IMR-90 (cell line): ENCODE measurements at regions not wholly inside any gene's neighbourhood (a gene's known extent, or its start where the extent isn't known, plus 50 kb on each side); places are given as distances from the start of the nearest gene placed in this dataset.

ENCODE experiments used
- ATAC-seq: fragments of 200-7000 bp; cut with Tn5 transposase; 2 replicates; pipeline ENCODE4 v1.9.1; 2020; ENCODE audit warnings: low read depth, mild to moderate bottlenecking, moderate library complexity
- BruUV-seq: library from RNA; stranded (reverse); fragments of 400-500 nt; replicated peaks from 2 replicates; lab custom pipeline; 2021; lab: Mats Ljungman, UMichigan
- CTCF ChIA-PET: fragments of 300-600 bp; formaldehyde crosslinking; extraction: SDS; loops from one replicate; lab custom pipeline; 2021; ENCODE audit warnings: antibody characterized with exemption; lab: Yijun Ruan, JAX
- POLR2A ChIA-PET: fragments of 300-600 bp; sonication (Branson Sonifier 250); formaldehyde crosslinking; loops from one replicate; lab custom pipeline; 2022; ENCODE audit warnings: antibody characterized with exemption; ENCODE audit not compliant: unreplicated experiment; lab: Charles Lee
- DNase-seq: peaks from one replicate; pipeline ENCODE4 v3.0.0; 2013
- H2AFZ ChIP-seq: replicated peaks from 2 replicates; pipeline ENCODE3; 2013; ENCODE audit warnings: low read length, mild to moderate bottlenecking; ENCODE audit not compliant: poor library complexity
- H2AK5ac ChIP-seq: 2 replicates; pipeline ENCODE4 v1.6.1; 2013; ENCODE audit warnings: low read depth, low read length, inconsistent platforms
- H2AK9ac ChIP-seq: replicated peaks from 2 replicates; pipeline ENCODE3; 2013; ENCODE audit warnings: mild to moderate bottlenecking, low read depth, low read length, moderate library complexity; ENCODE audit not compliant: poor library complexity
- H2BK120ac ChIP-seq: 2 replicates; pipeline ENCODE4 v1.6.1; 2013; ENCODE audit warnings: low read depth, low read length, inconsistent platforms
- H2BK15ac ChIP-seq: 3 replicates; pipeline ENCODE4 v1.6.1; 2013; ENCODE audit warnings: low read depth, low read length, inconsistent platforms
- H2BK20ac ChIP-seq: 2 replicates; pipeline ENCODE4 v1.6.1; 2013; ENCODE audit warnings: low read depth, mild to moderate bottlenecking, inconsistent platforms, low read length, moderate library complexity
- H2BK5ac ChIP-seq: 2 replicates; pipeline ENCODE4 v1.6.1; 2013; ENCODE audit warnings: mild to moderate bottlenecking, low read depth, low read length, inconsistent platforms; ENCODE audit not compliant: poor library complexity, severe bottlenecking
- H3K14ac ChIP-seq: replicated peaks from 2 replicates; pipeline ENCODE4 v1.6.1; 2013; ENCODE audit warnings: low read depth, low read length, inconsistent platforms
- H3K18ac ChIP-seq: 2 replicates; pipeline ENCODE4 v1.6.1; 2013; ENCODE audit warnings: low read depth, low read length, control low read depth
- H3K23ac ChIP-seq: 2 replicates; pipeline ENCODE4 v1.6.1; 2013; ENCODE audit warnings: low read depth, low read length, inconsistent platforms
- H3K27ac ChIP-seq: 2 replicates; pipeline ENCODE4 v1.5.1; 2013; ENCODE audit warnings: mild to moderate bottlenecking, control low read depth, low read length; ENCODE audit not compliant: insufficient read depth
- H3K27me3 ChIP-seq: 2 replicates; pipeline ENCODE4 v1.6.1; 2013; ENCODE audit warnings: low read length; ENCODE audit not compliant: control insufficient read depth, insufficient read depth
- H3K36me3 ChIP-seq: 2 replicates; pipeline ENCODE4 v1.6.1; 2013; ENCODE audit warnings: low read length, mixed read lengths; ENCODE audit not compliant: control insufficient read depth, insufficient read depth
- H3K4ac ChIP-seq: 2 replicates; pipeline ENCODE4 v1.6.1; 2013; ENCODE audit warnings: low read depth, low read length, inconsistent platforms
- H3K4me1 ChIP-seq: 2 replicates; pipeline ENCODE4 v1.6.1; 2013; ENCODE audit warnings: low read length, mixed read lengths; ENCODE audit not compliant: control insufficient read depth, insufficient read depth
- H3K4me2 ChIP-seq: 2 replicates; pipeline ENCODE4 v1.6.1; 2013; ENCODE audit warnings: low read depth, mild to moderate bottlenecking, control low read depth, low read length, moderate library complexity
- H3K4me3 ChIP-seq: 2 replicates; pipeline ENCODE4 v1.5.1; 2013; ENCODE audit warnings: low read depth, mild to moderate bottlenecking, control low read depth, low read length, moderate library complexity; ENCODE audit not compliant: insufficient read depth
- H3K56ac ChIP-seq: 2 replicates; pipeline ENCODE4 v1.6.1; 2013; ENCODE audit warnings: low read length, inconsistent platforms; ENCODE audit not compliant: insufficient read depth; ENCODE audit errors: extremely low read depth
- H3K79me1 ChIP-seq, 2 experiments: 2 replicates each; pipeline ENCODE4 v1.6.1; 2013; ENCODE audit warnings: low read length in 2 of 2, inconsistent platforms in 1 of 2, low read depth in 1 of 2
- H3K9ac ChIP-seq: 2 replicates; pipeline ENCODE4 v1.6.1; 2013; ENCODE audit warnings: low read depth, low read length, control low read depth
- H3K9me1 ChIP-seq: 2 replicates; pipeline ENCODE4 v1.6.1; 2013; ENCODE audit warnings: low read length, inconsistent platforms; ENCODE audit not compliant: insufficient read depth
- H3K9me3 ChIP-seq: 2 replicates; pipeline ENCODE4 v1.6.1; 2013; ENCODE audit warnings: low read length; ENCODE audit not compliant: control insufficient read depth, insufficient read depth
- H4K20me1 ChIP-seq: 2 replicates; pipeline ENCODE4 v1.6.1; 2013; ENCODE audit warnings: low read length, inconsistent platforms; ENCODE audit not compliant: insufficient read depth
- H4K5ac ChIP-seq: 2 replicates; pipeline ENCODE4 v1.6.1; 2013; ENCODE audit warnings: mild to moderate bottlenecking, low read depth, low read length, control low read depth
- H4K8ac ChIP-seq, 2 experiments: 2 replicates each; pipeline ENCODE4 v1.6.1; 2013; ENCODE audit warnings: low read depth in 2 of 2, low read length in 2 of 2, control low read depth in 1 of 2, inconsistent platforms in 1 of 2
- H4K91ac ChIP-seq: 2 replicates; pipeline ENCODE4 v1.6.1; 2013; ENCODE audit warnings: low read depth, low read length, inconsistent platforms; ENCODE audit not compliant: insufficient read depth
- MAZ ChIP-seq: IDR thresholded peaks from 2 replicates; pipeline ENCODE4 v1.6.1; 2012; ENCODE audit warnings: low read depth, mild to moderate bottlenecking, low read length, improper control_type of control experiment, moderate library complexity, borderline replicate concordance
- RFX5 ChIP-seq: IDR thresholded peaks from 2 replicates; pipeline ENCODE4 v1.8.0; 2012; ENCODE audit warnings: low read depth, mild to moderate bottlenecking, low read length, moderate library complexity
- SMC3 ChIP-seq: fragments of 150-350 bp; IDR thresholded peaks from 2 replicates; pipeline ENCODE4 v1.6.1; 2016; ENCODE audit warnings: low read depth, mild to moderate bottlenecking, antibody characterized with exemption, low read length, moderate library complexity
- dilution Hi-C: fragments of 300-500 bp; cut with HindIII; formaldehyde crosslinking; loops from one replicate; pipeline ENCODE4 v1.14.3; 2018; ENCODE audit warnings: low sequenced_read_pairs; ENCODE audit not compliant: unreplicated experiment
- in situ Hi-C: fragments of 300-500 bp; cut with MboI; formaldehyde crosslinking; loops from 3 replicates; pipeline ENCODE4 v1.14.3; 2019; ENCODE audit warnings: low sequenced_read_pairs, inconsistent platforms, mixed read lengths
- intact Hi-C: fragments of 100-400 bp; cut with micrococcal nuclease; formaldehyde crosslinking; loops from 2 replicates; pipeline ENCODE4 v1.10.0; 2022
- TF ChIP-seq, protein P1 (sequence below): fragments of 150-350 bp; IDR thresholded peaks from 2 replicates; pipeline ENCODE4 v1.6.1; 2017; ENCODE audit warnings: mild to moderate bottlenecking, antibody characterized with exemption, low read length, low read depth

DNA sequence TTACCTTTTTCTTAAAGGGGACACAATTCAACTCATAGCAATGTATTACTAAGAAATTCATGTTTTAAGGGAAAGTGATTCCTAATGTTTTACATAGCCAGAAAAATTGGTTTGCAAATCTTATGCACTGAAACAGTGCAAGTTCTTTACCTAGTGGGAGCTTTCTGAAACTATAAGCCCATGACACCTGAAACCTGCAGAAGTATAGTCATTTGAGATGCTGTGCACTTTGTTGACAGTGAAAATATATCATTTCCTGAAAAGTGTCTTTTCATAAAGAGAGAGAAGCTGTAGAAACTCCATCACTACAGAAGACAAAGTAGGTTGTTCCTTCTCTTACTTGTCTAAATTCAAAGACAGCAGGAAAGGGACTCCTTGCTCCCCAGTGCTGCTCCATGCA is 517.1 kb downstream of the LMO7 start:
- H2BK5ac ChIP-seq: no peak overlapping the region
- H3K4me3 ChIP-seq: no peak overlapping the region
- no peak overlapping the region for H4K5ac ChIP-seq
- no peak overlapping the region for H4K8ac ChIP-seq
- H3K27ac ChIP-seq: no peak overlapping the region
- intact Hi-C loops: no loop called here
- H2BK20ac ChIP-seq: no peak overlapping the region
- H4K20me1 ChIP-seq: no peaks in the 10 kb centered on the region
- no TSS peak for BruUV-seq
- H3K36me3 ChIP-seq: no peaks in the 10 kb centered on the region
- no peak overlapping the region for H4K91ac ChIP-seq
- no peak overlapping the region for H3K18ac ChIP-seq
- ChIA-PET POLR2A (no interaction called here), CTCF (no interaction called here)
- peaks cover 2% of the 10 kb centered on the region for H3K4me1 ChIP-seq
- H3K27me3 ChIP-seq: no peaks in the 10 kb centered on the region
- no peak overlapping the region for H2AK5ac ChIP-seq
- no peak overlapping the region for H3K56ac ChIP-seq
- H3K9me1 ChIP-seq: no peaks in the 10 kb centered on the region
- no peak overlapping the region for H3K4me2 ChIP-seq
- dilution Hi-C loops: no loop called here
- no peak overlapping the region for H3K9ac ChIP-seq
- no peak overlapping the region for H3K14ac ChIP-seq
- ATAC-seq (no peak), DNase-seq (no peak)
- in situ Hi-C loops: no loop called here
- no peak overlapping the region for H2BK15ac ChIP-seq
- H3K9me3 ChIP-seq: no peaks in the 10 kb centered on the region
- H2AK9ac ChIP-seq: no peak overlapping the region
- H3K79me1 ChIP-seq: no peaks in the 10 kb centered on the region
- no peak overlapping the region for H2BK120ac ChIP-seq
- H3K4ac ChIP-seq: no peak overlapping the region
- no peak overlapping the region for H2AFZ ChIP-seq
- no peak overlapping the region for H3K23ac ChIP-seq
- TF ChIP-seq, protein P1, sequence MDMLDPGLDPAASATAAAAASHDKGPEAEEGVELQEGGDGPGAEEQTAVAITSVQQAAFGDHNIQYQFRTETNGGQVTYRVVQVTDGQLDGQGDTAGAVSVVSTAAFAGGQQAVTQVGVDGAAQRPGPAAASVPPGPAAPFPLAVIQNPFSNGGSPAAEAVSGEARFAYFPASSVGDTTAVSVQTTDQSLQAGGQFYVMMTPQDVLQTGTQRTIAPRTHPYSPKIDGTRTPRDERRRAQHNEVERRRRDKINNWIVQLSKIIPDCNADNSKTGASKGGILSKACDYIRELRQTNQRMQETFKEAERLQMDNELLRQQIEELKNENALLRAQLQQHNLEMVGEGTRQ: no peak
- no peak for TF ChIP-seq SMC3
- TF ChIP-seq RFX5: no peak
- no peak for TF ChIP-seq MAZ
